ENCODE measurements at regions not wholly inside any gene's neighbourhood (a gene's known extent, or its start where the extent isn't known, plus 50 kb on each side); places are given as distances from the start of the nearest gene placed in this dataset.

DNA sequence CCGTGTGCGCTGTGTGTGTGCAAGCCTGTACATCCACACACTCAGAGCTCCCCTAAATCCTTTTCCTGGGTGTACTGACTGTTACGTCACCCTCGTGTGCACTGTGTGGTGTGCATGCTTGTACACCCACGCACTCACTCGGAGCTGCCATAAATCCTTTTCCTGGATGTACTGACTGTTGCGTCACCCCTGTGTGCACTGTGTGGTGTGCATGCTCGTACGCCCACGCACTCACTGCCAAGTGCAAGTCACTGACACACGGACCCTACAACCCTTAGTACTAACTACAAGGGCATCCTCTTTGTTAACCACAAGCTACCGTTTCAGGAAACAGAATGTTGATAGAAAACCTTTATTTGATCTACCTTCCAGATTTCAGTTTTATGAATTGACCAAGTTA is 983.4 kb downstream of the EFNB2 start:
- no peak overlapping the region for H3K4me3 ChIP-seq (ENCODE audit: insufficient read depth, low read length)
- no peak for DNase-seq (ENCODE audit: insufficient read length, low spot score, missing footprints)
- no peaks in the 10 kb centered on the region for H3K9me3 ChIP-seq (ENCODE audit: low read depth, low read length)
- no peaks in the 10 kb centered on the region for H3K79me2 ChIP-seq (ENCODE audit: insufficient read depth, low read length)
- H2AFZ ChIP-seq (ENCODE audit: low read length), result no peak overlapping the region
- no peaks in the 10 kb centered on the region for H3K27me3 ChIP-seq (ENCODE audit: insufficient read depth, low read length)
- no peaks in the 10 kb centered on the region for H3K36me3 ChIP-seq (ENCODE audit: insufficient read depth, low read length)
- H3K4me1 ChIP-seq (ENCODE audit: insufficient read depth, low read length), result no peaks in the 10 kb centered on the region
- no peak overlapping the region for H3K4me2 ChIP-seq (ENCODE audit: insufficient read depth, low read length)
- H3K27ac ChIP-seq (ENCODE audit: low read depth, low read length), result no peak overlapping the region
- TF ChIP-seq, protein P1, sequence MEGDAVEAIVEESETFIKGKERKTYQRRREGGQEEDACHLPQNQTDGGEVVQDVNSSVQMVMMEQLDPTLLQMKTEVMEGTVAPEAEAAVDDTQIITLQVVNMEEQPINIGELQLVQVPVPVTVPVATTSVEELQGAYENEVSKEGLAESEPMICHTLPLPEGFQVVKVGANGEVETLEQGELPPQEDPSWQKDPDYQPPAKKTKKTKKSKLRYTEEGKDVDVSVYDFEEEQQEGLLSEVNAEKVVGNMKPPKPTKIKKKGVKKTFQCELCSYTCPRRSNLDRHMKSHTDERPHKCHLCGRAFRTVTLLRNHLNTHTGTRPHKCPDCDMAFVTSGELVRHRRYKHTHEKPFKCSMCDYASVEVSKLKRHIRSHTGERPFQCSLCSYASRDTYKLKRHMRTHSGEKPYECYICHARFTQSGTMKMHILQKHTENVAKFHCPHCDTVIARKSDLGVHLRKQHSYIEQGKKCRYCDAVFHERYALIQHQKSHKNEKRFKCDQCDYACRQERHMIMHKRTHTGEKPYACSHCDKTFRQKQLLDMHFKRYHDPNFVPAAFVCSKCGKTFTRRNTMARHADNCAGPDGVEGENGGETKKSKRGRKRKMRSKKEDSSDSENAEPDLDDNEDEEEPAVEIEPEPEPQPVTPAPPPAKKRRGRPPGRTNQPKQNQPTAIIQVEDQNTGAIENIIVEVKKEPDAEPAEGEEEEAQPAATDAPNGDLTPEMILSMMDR (IDR thresholded peaks at IDR 0.05; ENCODE audit: extremely low read depth, low read depth, low read length), result no peak
- H4K20me1 ChIP-seq (ENCODE audit: insufficient read depth, low read length), result no peaks in the 10 kb centered on the region

DNA sequence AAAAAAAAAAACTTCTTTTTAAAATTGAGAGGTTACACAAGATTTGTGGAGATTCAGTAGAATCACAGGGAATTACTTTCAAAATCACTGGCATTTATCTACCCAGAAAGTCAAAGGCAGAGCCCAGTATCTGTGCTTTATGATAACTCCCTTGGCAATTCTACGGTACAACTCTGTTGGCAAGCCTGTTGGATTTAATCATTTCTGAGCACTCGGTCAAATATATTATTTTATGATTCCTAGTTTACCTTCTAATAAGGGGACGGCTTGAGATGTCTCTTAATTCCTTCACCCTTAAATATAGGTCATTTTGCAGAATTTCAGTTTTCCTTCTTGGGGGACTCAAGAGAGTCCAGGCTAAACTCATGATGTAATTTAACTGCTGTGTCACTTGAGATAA is 987.6 kb downstream of the EFNB2 start:
- no peak overlapping the region for H3K27ac ChIP-seq (ENCODE audit: low read depth, low read length)
- no peak overlapping the region for H3K4me3 ChIP-seq (ENCODE audit: insufficient read depth, low read length)
- DNase-seq (ENCODE audit: insufficient read length, low spot score, missing footprints), result no peak
- no peak overlapping the region for H3K4me2 ChIP-seq (ENCODE audit: insufficient read depth, low read length)
- no peaks in the 10 kb centered on the region for H3K4me1 ChIP-seq (ENCODE audit: insufficient read depth, low read length)
- no peaks in the 10 kb centered on the region for H3K79me2 ChIP-seq (ENCODE audit: insufficient read depth, low read length)
- H4K20me1 ChIP-seq (ENCODE audit: insufficient read depth, low read length), result no peaks in the 10 kb centered on the region
- no peaks in the 10 kb centered on the region for H3K27me3 ChIP-seq (ENCODE audit: insufficient read depth, low read length)
- H3K36me3 ChIP-seq (ENCODE audit: insufficient read depth, low read length), result no peaks in the 10 kb centered on the region
- no peak overlapping the region for H2AFZ ChIP-seq (ENCODE audit: low read length)
- H3K9me3 ChIP-seq (ENCODE audit: low read depth, low read length), result no peaks in the 10 kb centered on the region
- TF ChIP-seq, protein P1 (IDR thresholded peaks at IDR 0.05; ENCODE audit: extremely low read depth, low read depth, low read length), result no peak

DNA sequence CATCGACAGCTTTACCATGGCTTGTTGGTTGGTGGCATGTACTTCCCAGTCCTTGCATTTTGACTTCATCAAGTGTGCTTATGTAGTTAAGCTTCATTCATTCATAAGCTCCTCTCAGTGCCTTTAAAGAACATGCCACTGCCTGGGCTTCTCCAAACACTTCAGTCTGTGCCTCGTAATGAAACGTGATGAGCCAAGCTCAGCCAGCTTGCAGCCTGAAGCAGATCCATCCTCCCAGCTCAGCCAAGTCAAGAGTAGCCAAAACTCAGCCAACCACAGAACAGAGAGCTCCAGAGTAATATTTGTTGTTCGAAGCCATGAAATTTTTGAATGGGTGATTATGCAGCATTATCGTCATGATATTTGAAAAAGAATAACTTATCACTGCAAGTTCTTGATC is 989.7 kb downstream of the EFNB2 start:
- Histone ChIP-seq H3K27me3 (ENCODE audit: insufficient read depth, low read length) (no peaks in the 10 kb centered on the region), H4K20me1 (ENCODE audit: insufficient read depth, low read length) (no peaks in the 10 kb centered on the region), H2AFZ (ENCODE audit: low read length) (no peak overlapping the region), H3K27ac (ENCODE audit: low read depth, low read length) (no peak overlapping the region), H3K4me2 (ENCODE audit: insufficient read depth, low read length) (no peak overlapping the region), H3K36me3 (ENCODE audit: insufficient read depth, low read length) (no peaks in the 10 kb centered on the region), H3K4me3 (ENCODE audit: insufficient read depth, low read length) (no peak overlapping the region), H3K4me1 (ENCODE audit: insufficient read depth, low read length) (no peaks in the 10 kb centered on the region), H3K79me2 (ENCODE audit: insufficient read depth, low read length) (no peaks in the 10 kb centered on the region), H3K9me3 (ENCODE audit: low read depth, low read length) (no peaks in the 10 kb centered on the region)
- DNase-seq (ENCODE audit: insufficient read length, low spot score, missing footprints), result no peak
- TF ChIP-seq, protein P1 (IDR thresholded peaks at IDR 0.05; ENCODE audit: extremely low read depth, low read depth, low read length), result no peak

DNA sequence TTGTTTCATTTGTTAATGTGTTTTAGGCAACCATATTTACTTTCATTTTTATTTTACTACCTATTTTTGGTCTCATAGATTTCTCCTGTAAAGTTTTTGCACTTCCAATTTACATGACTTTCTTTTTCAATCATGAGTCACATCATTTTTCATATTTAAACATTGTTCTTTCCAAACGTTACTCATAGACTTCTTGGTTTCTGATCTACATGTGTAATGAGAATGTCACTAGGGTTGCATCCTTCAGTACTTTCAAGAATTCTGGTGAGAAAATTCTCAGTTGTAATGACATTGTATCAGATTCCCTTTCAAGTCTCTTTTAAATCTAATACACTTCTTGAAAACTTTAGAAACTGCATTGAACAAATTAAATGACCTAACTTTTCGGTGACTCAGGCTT is 991.7 kb downstream of the EFNB2 start:
- Histone ChIP-seq H3K36me3 (ENCODE audit: insufficient read depth, low read length) (no peaks in the 10 kb centered on the region), H4K20me1 (ENCODE audit: insufficient read depth, low read length) (no peaks in the 10 kb centered on the region), H3K27ac (ENCODE audit: low read depth, low read length) (no peak overlapping the region), H3K4me1 (ENCODE audit: insufficient read depth, low read length) (no peaks in the 10 kb centered on the region), H3K9me3 (ENCODE audit: low read depth, low read length) (no peaks in the 10 kb centered on the region), H3K79me2 (ENCODE audit: insufficient read depth, low read length) (no peaks in the 10 kb centered on the region), H3K4me3 (ENCODE audit: insufficient read depth, low read length) (no peak overlapping the region), H3K4me2 (ENCODE audit: insufficient read depth, low read length) (no peak overlapping the region), H3K27me3 (ENCODE audit: insufficient read depth, low read length) (no peaks in the 10 kb centered on the region), H2AFZ (ENCODE audit: low read length) (no peak overlapping the region)
- no peak for DNase-seq (ENCODE audit: insufficient read length, low spot score, missing footprints)
- TF ChIP-seq, protein P1 (IDR thresholded peaks at IDR 0.05; ENCODE audit: extremely low read depth, low read depth, low read length), result no peak

Measured in osteoblast (primary cell).